Uterus (tissue), 2 donors: ENCODE measurements at regions not wholly inside any gene's neighbourhood (a gene's known extent, or its start where the extent isn't known, plus 50 kb on each side); places are given as distances from the start of the nearest gene placed in this dataset.

ENCODE experiments used
- POLR2A ChIP-seq, 2 donors: fragments of 450-650 bp; IDR thresholded peaks; one replicate each; pipeline ENCODE4 v1.6.1; 2016; ENCODE audit warnings: antibody characterized with exemption in 2 of 2, mild to moderate bottlenecking in 1 of 2, moderate library complexity in 1 of 2
- TF ChIP-seq, protein P1 (sequence below), 4 experiments: fragments of 200-600 bp in 2 of 4; fragments of 450-650 bp in 2 of 4; sonication (generic) in 2 of 4; IDR thresholded peaks; one replicate each; pipeline ENCODE4 v1.5.1; 2016 to 2019; ENCODE audit warnings: antibody characterized with exemption in 4 of 4, mild to moderate bottlenecking in 2 of 4, moderate library complexity in 1 of 4

DNA sequence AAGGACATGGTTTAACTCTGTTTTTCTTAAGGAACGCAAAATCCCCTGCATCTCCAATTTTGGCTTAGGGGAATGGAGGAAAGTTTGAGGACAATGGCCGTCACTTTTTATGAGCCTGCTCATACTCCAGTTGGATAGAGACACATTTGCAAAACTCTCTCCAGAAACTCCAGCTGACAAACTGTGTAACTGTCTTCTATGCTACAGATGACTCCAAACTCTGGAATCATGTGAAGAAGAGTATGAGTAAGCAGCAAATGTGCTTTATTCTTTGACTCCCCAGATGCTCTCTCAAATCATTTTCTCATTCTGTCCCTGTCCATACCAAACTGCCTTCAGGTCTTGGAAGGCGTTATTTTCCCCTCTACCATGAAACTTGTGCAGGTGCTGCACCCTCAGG is 226.5 kb upstream of the GPR149 start:
- TF ChIP-seq, protein P1, sequence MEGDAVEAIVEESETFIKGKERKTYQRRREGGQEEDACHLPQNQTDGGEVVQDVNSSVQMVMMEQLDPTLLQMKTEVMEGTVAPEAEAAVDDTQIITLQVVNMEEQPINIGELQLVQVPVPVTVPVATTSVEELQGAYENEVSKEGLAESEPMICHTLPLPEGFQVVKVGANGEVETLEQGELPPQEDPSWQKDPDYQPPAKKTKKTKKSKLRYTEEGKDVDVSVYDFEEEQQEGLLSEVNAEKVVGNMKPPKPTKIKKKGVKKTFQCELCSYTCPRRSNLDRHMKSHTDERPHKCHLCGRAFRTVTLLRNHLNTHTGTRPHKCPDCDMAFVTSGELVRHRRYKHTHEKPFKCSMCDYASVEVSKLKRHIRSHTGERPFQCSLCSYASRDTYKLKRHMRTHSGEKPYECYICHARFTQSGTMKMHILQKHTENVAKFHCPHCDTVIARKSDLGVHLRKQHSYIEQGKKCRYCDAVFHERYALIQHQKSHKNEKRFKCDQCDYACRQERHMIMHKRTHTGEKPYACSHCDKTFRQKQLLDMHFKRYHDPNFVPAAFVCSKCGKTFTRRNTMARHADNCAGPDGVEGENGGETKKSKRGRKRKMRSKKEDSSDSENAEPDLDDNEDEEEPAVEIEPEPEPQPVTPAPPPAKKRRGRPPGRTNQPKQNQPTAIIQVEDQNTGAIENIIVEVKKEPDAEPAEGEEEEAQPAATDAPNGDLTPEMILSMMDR (IDR thresholded peaks at IDR 0.05), result no peak
- no peak for TF ChIP-seq POLR2A (IDR thresholded peaks at IDR 0.05)
